ENCODE measurements at regions not wholly inside any gene's neighbourhood (a gene's known extent, or its start where the extent isn't known, plus 50 kb on each side); places are given as distances from the start of the nearest gene placed in this dataset.

DNA sequence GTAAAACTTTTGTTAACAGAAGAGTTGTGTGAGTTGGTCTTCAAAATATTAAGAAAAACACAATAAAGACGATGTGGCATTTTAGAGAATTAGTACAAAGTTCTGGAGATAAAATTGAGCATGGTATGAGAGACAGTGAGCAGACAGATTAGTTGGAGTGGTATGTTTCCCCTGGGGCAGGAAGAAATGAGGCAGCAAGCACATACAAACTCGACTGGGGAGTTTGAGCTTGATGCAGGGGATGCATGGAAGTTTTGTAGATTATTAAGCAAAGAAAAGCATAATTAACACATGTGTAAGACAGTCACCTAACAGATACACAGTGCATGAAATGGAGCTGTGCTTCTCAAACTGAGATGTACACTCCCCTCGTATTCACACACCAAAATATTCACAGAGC, 58.1 kb upstream of the IL2 start:
- no peaks in the 10 kb centered on the region for H3K27me3 ChIP-seq (replicated peaks; ENCODE audit: control insufficient read depth, insufficient read depth, low read length)
- H3K36me3 ChIP-seq (ENCODE audit: control insufficient read depth, insufficient read depth, low read length), result no peaks in the 10 kb centered on the region
- DNase-seq (ENCODE audit: extremely low read depth, insufficient read length), result no peak
- H3K4me3 ChIP-seq (replicated peaks; ENCODE audit: low read depth, low read length), result no peak overlapping the region
- TF ChIP-seq, protein P1, sequence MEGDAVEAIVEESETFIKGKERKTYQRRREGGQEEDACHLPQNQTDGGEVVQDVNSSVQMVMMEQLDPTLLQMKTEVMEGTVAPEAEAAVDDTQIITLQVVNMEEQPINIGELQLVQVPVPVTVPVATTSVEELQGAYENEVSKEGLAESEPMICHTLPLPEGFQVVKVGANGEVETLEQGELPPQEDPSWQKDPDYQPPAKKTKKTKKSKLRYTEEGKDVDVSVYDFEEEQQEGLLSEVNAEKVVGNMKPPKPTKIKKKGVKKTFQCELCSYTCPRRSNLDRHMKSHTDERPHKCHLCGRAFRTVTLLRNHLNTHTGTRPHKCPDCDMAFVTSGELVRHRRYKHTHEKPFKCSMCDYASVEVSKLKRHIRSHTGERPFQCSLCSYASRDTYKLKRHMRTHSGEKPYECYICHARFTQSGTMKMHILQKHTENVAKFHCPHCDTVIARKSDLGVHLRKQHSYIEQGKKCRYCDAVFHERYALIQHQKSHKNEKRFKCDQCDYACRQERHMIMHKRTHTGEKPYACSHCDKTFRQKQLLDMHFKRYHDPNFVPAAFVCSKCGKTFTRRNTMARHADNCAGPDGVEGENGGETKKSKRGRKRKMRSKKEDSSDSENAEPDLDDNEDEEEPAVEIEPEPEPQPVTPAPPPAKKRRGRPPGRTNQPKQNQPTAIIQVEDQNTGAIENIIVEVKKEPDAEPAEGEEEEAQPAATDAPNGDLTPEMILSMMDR (IDR thresholded peaks at IDR 0.05; ENCODE audit: insufficient read depth, low read length, poor library complexity, severe bottlenecking), result no peak

DNA sequence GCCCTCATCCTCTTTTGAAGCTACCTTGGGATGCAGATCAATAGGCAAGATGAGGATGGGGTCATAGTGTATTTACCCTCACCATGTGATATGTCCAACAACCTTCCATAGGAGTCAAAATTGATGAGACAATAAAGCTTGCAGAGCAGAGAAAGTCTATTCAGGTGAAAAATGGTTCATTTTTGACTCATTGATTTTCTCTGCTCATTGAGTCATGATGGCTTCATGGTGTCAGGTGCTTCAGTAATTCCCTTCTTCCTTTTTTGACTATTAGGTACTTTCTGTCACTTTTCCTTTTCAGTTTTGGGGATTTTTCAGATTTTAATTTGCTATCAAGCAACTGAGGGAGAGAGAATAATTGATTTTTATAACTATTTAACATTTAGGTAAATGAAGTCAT, 55.9 kb upstream of the IL2 start:
- TF ChIP-seq, protein P1 (IDR thresholded peaks at IDR 0.05; ENCODE audit: insufficient read depth, low read length, poor library complexity, severe bottlenecking), result no peak

DNA sequence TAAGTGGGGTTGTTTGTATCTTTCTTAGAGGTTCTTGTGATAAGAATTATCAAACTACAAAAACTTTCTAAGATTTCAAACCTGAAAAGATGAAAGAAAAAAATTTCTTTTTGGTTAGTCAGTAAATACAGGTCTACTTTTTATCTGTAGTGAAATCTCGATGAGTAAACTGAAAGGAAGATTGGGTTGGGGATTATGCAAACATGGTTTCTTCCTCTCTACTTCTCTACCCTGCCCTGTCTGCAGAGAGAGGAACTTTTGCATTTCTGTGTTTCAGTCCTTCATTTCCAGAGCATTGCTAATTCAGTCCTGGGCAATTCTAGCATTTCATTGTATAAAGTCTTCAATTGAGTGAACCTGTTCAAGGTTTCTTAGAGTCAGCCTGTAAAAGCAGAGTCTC, 51.6 kb upstream of the IL2 start:
- no peak overlapping the region for H3K4me3 ChIP-seq (replicated peaks; ENCODE audit: low read depth, low read length)
- H3K36me3 ChIP-seq (ENCODE audit: control insufficient read depth, insufficient read depth, low read length), result no peaks in the 10 kb centered on the region
- no peak for DNase-seq (ENCODE audit: extremely low read depth, insufficient read length)
- H3K27me3 ChIP-seq (replicated peaks; ENCODE audit: control insufficient read depth, insufficient read depth, low read length), result no peaks in the 10 kb centered on the region; the same call in 1 of the 2 replicates
- TF ChIP-seq, protein P1 (IDR thresholded peaks at IDR 0.05; ENCODE audit: insufficient read depth, low read length, poor library complexity, severe bottlenecking), result no peak

More for the DNA sequence above, 55.9 kb upstream of the IL2 start:
- H3K36me3 ChIP-seq (ENCODE audit: control insufficient read depth, insufficient read depth, low read length), result no peaks in the 10 kb centered on the region
- H3K4me3 ChIP-seq (replicated peaks; ENCODE audit: low read depth, low read length), result no peak overlapping the region
- peak; percentile 6 for DNase-seq (ENCODE audit: extremely low read depth, insufficient read length)
- H3K27me3 ChIP-seq (replicated peaks; ENCODE audit: control insufficient read depth, insufficient read depth, low read length), result no peaks in the 10 kb centered on the region

Measured in GM06990 (cell line).